Type B pancreatic cell (in vitro differentiated cells): ENCODE measurements at regions not wholly inside any gene's neighbourhood (a gene's known extent, or its start where the extent isn't known, plus 50 kb on each side); places are given as distances from the start of the nearest gene placed in this dataset.
"Not testable (repeated sequence)": the region's sequence is repeated elsewhere in the genome, so short reads cannot be mapped to it uniquely, and the experiment has no call there.

Experiments
- DNase-seq: peaks from one replicate; pipeline ENCODE4 v3.0.0; 2021; ENCODE audit warnings: mixed read lengths; ENCODE audit not compliant: unreplicated experiment; ENCODE audit errors: extremely low spot score
- H3K27ac Mint-ChIP-seq: 2 replicates; pipeline ENCODE4 v1.8.0; 2021; ENCODE audit warnings: mild to moderate bottlenecking, mixed read lengths
- H3K27me3 Mint-ChIP-seq: 2 replicates; pipeline ENCODE4 v1.8.0; 2021; ENCODE audit warnings: mixed read lengths
- H3K36me3 Mint-ChIP-seq: 2 replicates; pipeline ENCODE4 v1.8.0; 2021; ENCODE audit warnings: mixed read lengths
- H3K4me1 Mint-ChIP-seq: one replicate; pipeline ENCODE4 v1.8.0; 2021; ENCODE audit warnings: mixed read lengths; ENCODE audit not compliant: unreplicated experiment
- H3K4me3 Mint-ChIP-seq: 2 replicates; pipeline ENCODE4 v1.8.0; 2021; ENCODE audit warnings: mild to moderate bottlenecking, mixed read lengths
- H3K9me3 Mint-ChIP-seq: 2 replicates; pipeline ENCODE4 v1.8.0; 2021; ENCODE audit warnings: mixed read lengths
- TF ChIP-seq, protein P1 (sequence below): fragments of 200-600 bp; sonication (generic); conservative IDR thresholded peaks from 2 replicates; pipeline ENCODE4 v1.5.0; 2021; ENCODE audit warnings: antibody characterized with exemption, mild to moderate bottlenecking

- Mint-ChIP-seq H3K27ac (no peak overlapping the region), H3K9me3 (peaks cover 16% of the 10 kb centered on the region), H3K36me3 (no peaks in the 10 kb centered on the region), H3K4me1 (no peaks in the 10 kb centered on the region), H3K27me3 (no peaks in the 10 kb centered on the region), H3K4me3 (no peak overlapping the region)
- no peak for DNase-seq
- TF ChIP-seq, protein P1, sequence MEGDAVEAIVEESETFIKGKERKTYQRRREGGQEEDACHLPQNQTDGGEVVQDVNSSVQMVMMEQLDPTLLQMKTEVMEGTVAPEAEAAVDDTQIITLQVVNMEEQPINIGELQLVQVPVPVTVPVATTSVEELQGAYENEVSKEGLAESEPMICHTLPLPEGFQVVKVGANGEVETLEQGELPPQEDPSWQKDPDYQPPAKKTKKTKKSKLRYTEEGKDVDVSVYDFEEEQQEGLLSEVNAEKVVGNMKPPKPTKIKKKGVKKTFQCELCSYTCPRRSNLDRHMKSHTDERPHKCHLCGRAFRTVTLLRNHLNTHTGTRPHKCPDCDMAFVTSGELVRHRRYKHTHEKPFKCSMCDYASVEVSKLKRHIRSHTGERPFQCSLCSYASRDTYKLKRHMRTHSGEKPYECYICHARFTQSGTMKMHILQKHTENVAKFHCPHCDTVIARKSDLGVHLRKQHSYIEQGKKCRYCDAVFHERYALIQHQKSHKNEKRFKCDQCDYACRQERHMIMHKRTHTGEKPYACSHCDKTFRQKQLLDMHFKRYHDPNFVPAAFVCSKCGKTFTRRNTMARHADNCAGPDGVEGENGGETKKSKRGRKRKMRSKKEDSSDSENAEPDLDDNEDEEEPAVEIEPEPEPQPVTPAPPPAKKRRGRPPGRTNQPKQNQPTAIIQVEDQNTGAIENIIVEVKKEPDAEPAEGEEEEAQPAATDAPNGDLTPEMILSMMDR = no peak
Measured at GRCh38 chr5:40347981-40348725, 331.6 kb upstream of the PTGER4 start.

DNA sequence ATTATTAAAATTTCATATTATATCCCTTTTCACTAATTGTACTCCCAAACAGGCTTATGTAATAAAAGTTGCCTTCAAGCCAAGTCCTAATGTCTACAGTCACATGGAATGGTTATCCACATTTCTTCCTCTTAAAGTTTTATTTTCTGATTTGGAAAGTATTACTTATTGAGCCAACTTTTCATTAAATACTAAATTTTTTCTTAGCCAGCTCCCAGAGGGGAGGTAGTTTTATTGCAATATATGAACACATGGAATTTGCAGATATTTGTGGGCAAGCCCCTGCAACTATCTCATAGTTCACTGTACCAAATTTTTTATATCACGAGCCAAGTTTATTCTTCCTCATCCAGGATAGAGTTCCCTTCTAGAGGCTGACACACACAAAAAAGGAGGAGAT is 332.8 kb upstream of the PTGER4 start:
- no peak overlapping the region for H3K27ac Mint-ChIP-seq
- no peaks in the 10 kb centered on the region for H3K4me1 Mint-ChIP-seq
- TF ChIP-seq, protein P1 = no peak
- H3K4me3 Mint-ChIP-seq = no peak overlapping the region
- H3K36me3 Mint-ChIP-seq = no peaks in the 10 kb centered on the region
- H3K27me3 Mint-ChIP-seq = no peaks in the 10 kb centered on the region
- DNase-seq = no peak
- peaks cover 16% of the 10 kb centered on the region for H3K9me3 Mint-ChIP-seq

GRCh38 chr5:40338434-40338833 is 341.3 kb upstream of the PTGER4 start:
- not testable (repeated sequence) for H3K27me3 Mint-ChIP-seq, H3K27ac Mint-ChIP-seq, H3K4me3 Mint-ChIP-seq, DNase-seq, H3K9me3 Mint-ChIP-seq, H3K36me3 Mint-ChIP-seq, H3K4me1 Mint-ChIP-seq

GRCh38 chr5:40334242-40334635 is 345.5 kb upstream of the PTGER4 start:
- no peaks in the 10 kb centered on the region for H3K36me3 Mint-ChIP-seq
- no peak overlapping the region for H3K27ac Mint-ChIP-seq
- H3K4me3 Mint-ChIP-seq = no peak overlapping the region
- DNase-seq = no peak
- no peaks in the 10 kb centered on the region for H3K4me1 Mint-ChIP-seq
- TF ChIP-seq, protein P1 = no peak
- H3K27me3 Mint-ChIP-seq = no peaks in the 10 kb centered on the region
- no peaks in the 10 kb centered on the region for H3K9me3 Mint-ChIP-seq

- Mint-ChIP-seq H3K4me1 (no peaks in the 10 kb centered on the region), H3K27ac (no peak overlapping the region), H3K27me3 (no peaks in the 10 kb centered on the region), H3K9me3 (no peaks in the 10 kb centered on the region), H3K36me3 (no peaks in the 10 kb centered on the region), H3K4me3 (no peak overlapping the region)
- no peak for DNase-seq
- TF ChIP-seq, protein P1 = no peak
Measured at GRCh38 chr5:40333459-40334241, 346.1 kb upstream of the PTGER4 start.

DNA sequence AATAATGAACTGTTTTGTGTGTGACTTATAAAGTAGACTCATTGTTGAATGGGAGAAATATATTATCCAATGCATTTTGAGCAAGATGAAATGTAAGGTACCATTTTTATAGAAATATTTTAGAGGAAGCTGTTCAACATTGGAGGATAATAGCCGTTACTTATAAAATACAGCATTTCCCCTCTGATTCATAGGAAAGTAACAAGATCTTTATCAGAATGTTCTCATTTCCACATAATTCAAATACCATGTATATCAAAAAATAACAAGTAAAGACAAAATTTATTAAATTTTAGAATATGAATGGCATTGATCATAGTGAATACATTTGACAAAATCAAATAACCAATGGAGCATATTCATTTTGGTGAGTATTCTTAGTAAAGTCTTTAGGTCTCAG is 346.7 kb upstream of the PTGER4 start:
- no peak overlapping the region for H3K4me3 Mint-ChIP-seq
- H3K4me1 Mint-ChIP-seq = no peaks in the 10 kb centered on the region
- no peaks in the 10 kb centered on the region for H3K9me3 Mint-ChIP-seq
- TF ChIP-seq, protein P1 = no peak
- H3K27me3 Mint-ChIP-seq = no peaks in the 10 kb centered on the region
- DNase-seq = no peak
- H3K27ac Mint-ChIP-seq = no peak overlapping the region
- H3K36me3 Mint-ChIP-seq = no peaks in the 10 kb centered on the region
